Kidney epithelial cell (primary cell): ENCODE measurements at regions not wholly inside any gene's neighbourhood (a gene's known extent, or its start where the extent isn't known, plus 50 kb on each side); places are given as distances from the start of the nearest gene placed in this dataset.

Source experiments
- DNase-seq: peaks from one replicate; pipeline ENCODE4 v3.0.0-alpha.2; 2010; ENCODE audit warnings: low read depth
- H3K27me3 ChIP-seq: 2 replicates; pipeline ENCODE4 v1.6.0; 2011; ENCODE audit warnings: low read length; ENCODE audit not compliant: control insufficient read depth, insufficient read depth
- H3K36me3 ChIP-seq: 2 replicates; pipeline ENCODE4 v1.5.1; 2011; ENCODE audit warnings: low read length; ENCODE audit not compliant: control insufficient read depth, insufficient read depth
- H3K4me3 ChIP-seq: 2 replicates; pipeline ENCODE4 v1.5.1; 2011; ENCODE audit warnings: low read depth, mild to moderate bottlenecking, control low read depth, low read length
- CTCF ChIP-seq: IDR thresholded peaks from 2 replicates; pipeline ENCODE4 v1.5.1; 2011; ENCODE audit warnings: mild to moderate bottlenecking, moderate library complexity, low read length, control low read depth, inconsistent platforms; ENCODE audit not compliant: insufficient read depth, poor library complexity, severe bottlenecking

DNA sequence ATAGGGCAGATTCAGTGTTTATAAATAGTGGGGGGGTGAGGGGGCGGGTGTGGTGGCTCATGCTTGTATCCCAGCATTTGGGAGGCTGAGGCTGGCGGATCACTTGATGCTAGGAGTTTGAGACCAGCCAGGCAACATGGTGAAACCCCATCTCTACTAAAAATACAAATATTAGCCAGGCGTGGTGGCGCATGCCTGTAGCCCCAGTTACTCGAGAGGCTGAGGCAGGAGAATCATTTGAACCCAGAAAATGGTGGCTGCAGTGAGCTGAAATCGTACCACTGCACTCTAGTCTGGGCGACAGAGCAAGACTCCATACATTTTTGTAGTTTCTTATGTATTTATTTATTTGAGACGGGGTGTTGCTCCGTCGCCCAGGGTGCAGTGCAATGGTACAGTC is 109.0 kb upstream of the ZNF217 start:
- DNase-seq = no peak
- H3K4me3 ChIP-seq = no peak overlapping the region
- no peak for TF ChIP-seq CTCF
- H3K36me3 ChIP-seq = no peaks in the 10 kb centered on the region
- no peaks in the 10 kb centered on the region for H3K27me3 ChIP-seq

- no peaks in the 10 kb centered on the region for H3K36me3 ChIP-seq
- no peak for DNase-seq
- no peak overlapping the region for H3K4me3 ChIP-seq
- no peaks in the 10 kb centered on the region for H3K27me3 ChIP-seq
- no peak for TF ChIP-seq CTCF
Observed at GRCh38 chr20:53699906-53700305, 106.3 kb upstream of the ZNF217 start.

- no peak for DNase-seq
- no peak overlapping the region for H3K4me3 ChIP-seq
- no peaks in the 10 kb centered on the region for H3K36me3 ChIP-seq
- no peak for TF ChIP-seq CTCF
- H3K27me3 ChIP-seq = no peaks in the 10 kb centered on the region
Observed at GRCh38 chr20:53699085-53699674, 105.5 kb upstream of the ZNF217 start.

GRCh38 chr20:53698371-53698978 is 104.8 kb upstream of the ZNF217 start:
- no peak for TF ChIP-seq CTCF
- DNase-seq = no peak
- no peaks in the 10 kb centered on the region for H3K36me3 ChIP-seq
- H3K4me3 ChIP-seq = no peak overlapping the region
- no peaks in the 10 kb centered on the region for H3K27me3 ChIP-seq

DNA sequence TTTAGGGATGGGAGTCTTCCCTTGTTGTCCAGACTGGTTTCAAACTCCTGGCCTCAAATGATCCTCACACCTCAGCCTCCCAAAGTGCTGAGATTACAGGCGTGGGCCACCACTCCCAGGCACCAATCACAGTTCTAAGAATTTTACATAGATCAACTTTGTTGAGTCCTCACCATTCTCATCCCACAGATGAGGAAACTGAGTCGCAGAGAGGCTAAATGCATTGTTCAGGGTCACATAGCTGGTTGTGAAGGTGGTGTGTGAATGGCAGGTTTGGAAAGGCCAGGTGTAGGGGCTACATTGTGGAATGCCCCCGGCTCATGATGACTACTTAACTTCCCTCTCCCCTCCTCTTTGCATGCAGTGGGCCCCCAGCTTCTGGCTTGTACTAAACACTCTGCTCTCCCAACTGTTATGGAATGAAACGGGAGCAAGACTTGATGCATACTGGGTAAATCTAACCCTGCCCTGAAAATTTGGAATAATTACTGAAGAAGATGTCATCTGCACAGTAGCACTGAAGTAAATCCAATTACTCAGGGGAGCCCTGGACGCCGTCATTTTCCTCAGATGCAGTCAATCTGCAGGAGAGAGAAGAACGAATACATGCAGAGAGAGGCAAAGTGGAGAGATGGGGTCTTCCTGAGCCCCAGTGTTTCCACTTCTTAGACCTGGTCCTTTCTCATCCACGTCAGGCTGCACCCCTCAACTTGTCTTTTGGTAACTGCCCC is 102.3 kb upstream of the ZNF217 start:
- H3K27me3 ChIP-seq = no peaks in the 10 kb centered on the region
- H3K36me3 ChIP-seq = no peaks in the 10 kb centered on the region
- TF ChIP-seq CTCF = no peak
- no peak overlapping the region for H3K4me3 ChIP-seq
- DNase-seq = no peak
